ENCODE measurements at regions not wholly inside any gene's neighbourhood (a gene's known extent, or its start where the extent isn't known, plus 50 kb on each side); places are given as distances from the start of the nearest gene placed in this dataset.

DNA sequence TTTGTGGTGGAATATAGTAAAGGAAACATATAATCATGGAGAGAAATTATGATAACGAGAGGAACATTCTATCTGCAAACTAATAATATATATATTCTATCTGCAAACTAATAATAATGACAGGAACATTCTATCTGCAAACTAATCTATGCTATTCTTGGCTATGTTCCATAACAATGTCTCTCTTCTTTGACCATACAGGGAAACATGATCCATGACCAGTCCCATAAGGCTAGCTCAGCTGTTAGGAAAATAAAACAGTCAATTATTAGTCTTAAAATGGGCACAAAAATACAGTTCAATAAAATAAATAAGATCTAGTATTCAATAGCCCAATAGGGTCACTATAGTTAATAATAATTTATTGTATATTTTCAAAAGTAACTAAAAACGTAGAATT, 707.8 kb upstream of the PCDH20 start (continued):
- TF ChIP-seq, protein P1, sequence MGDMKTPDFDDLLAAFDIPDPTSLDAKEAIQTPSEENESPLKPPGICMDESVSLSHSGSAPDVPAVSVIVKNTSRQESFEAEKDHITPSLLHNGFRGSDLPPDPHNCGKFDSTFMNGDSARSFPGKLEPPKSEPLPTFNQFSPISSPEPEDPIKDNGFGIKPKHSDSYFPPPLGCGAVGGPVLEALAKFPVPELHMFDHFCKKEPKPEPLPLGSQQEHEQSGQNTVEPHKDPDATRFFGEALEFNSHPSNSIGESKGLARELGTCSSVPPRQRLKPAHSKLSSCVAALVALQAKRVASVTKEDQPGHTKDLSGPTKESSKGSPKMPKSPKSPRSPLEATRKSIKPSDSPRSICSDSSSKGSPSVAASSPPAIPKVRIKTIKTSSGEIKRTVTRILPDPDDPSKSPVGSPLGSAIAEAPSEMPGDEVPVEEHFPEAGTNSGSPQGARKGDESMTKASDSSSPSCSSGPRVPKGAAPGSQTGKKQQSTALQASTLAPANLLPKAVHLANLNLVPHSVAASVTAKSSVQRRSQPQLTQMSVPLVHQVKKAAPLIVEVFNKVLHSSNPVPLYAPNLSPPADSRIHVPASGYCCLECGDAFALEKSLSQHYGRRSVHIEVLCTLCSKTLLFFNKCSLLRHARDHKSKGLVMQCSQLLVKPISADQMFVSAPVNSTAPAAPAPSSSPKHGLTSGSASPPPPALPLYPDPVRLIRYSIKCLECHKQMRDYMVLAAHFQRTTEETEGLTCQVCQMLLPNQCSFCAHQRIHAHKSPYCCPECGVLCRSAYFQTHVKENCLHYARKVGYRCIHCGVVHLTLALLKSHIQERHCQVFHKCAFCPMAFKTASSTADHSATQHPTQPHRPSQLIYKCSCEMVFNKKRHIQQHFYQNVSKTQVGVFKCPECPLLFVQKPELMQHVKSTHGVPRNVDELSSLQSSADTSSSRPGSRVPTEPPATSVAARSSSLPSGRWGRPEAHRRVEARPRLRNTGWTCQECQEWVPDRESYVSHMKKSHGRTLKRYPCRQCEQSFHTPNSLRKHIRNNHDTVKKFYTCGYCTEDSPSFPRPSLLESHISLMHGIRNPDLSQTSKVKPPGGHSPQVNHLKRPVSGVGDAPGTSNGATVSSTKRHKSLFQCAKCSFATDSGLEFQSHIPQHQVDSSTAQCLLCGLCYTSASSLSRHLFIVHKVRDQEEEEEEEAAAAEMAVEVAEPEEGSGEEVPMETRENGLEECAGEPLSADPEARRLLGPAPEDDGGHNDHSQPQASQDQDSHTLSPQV (IDR thresholded peaks at IDR 0.05): no peak
- TF ChIP-seq ATF7 (IDR thresholded peaks at IDR 0.05; ENCODE audit: low read depth): no peak

DNA sequence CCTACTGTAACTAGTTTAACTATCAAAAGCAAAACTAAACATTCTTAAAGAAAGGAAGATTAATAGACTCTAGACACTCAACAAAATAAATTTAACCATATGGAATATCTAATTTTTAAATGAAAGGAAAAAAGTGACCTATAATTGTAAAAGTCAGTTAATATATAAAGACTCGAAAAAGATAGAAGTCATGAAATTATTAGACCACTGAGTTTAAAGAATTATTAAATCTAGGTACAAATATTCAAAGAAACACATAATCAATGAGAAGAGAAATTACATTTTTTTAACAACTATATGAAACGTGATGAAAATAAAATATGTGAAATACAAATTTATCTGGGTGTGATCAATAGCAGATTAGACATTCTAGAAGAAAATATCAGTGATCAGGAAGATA, 706.8 kb upstream of the PCDH20 start:
- Histone ChIP-seq H3K36me3 (ENCODE audit: control insufficient read depth in 2 of 2, insufficient read depth in 2 of 2, low read length in 1 of 2) (no peaks in the 10 kb centered on the region), H3K27ac (ENCODE audit: control insufficient read depth, insufficient read depth) (no peak overlapping the region), H3K4me2 (ENCODE audit: control insufficient read depth, insufficient read depth) (no peak overlapping the region), H3K79me2 (ENCODE audit: control insufficient read depth, insufficient read depth, low read length) (no peaks in the 10 kb centered on the region), H2AFZ (ENCODE audit: control insufficient read depth, low read depth, low read length) (no peak overlapping the region), H3K9ac (ENCODE audit: control insufficient read depth, insufficient read depth, low read length) (no peak overlapping the region), H3K27me3 (replicated peaks in 1 of 2; ENCODE audit: control insufficient read depth in 2 of 2, insufficient read depth in 2 of 2, low read length in 1 of 2) (no peaks in the 10 kb centered on the region), H3K9me3 (replicated peaks; ENCODE audit: control insufficient read depth, insufficient read depth, low read length) (no peaks in the 10 kb centered on the region), H3K4me3 (no peak overlapping the region), H4K20me1 (ENCODE audit: control insufficient read depth, insufficient read depth) (no peaks in the 10 kb centered on the region), H3K4me1 (ENCODE audit: control insufficient read depth, insufficient read depth, low read length) (no peaks in the 10 kb centered on the region)
- TF ChIP-seq HCFC1 (IDR thresholded peaks at IDR 0.05; ENCODE audit: low read length) (no peak), FOXM1 (IDR thresholded peaks at IDR 0.05; ENCODE audit: low read depth, low read length) (no peak), JUND (IDR thresholded peaks at IDR 0.05; ENCODE audit: low read depth, low read length) (no peak), SREBF1 (IDR thresholded peaks at IDR 0.05; ENCODE audit: low read length) (no peak), TCF3 (IDR thresholded peaks at IDR 0.05; ENCODE audit: borderline replicate concordance, insufficient read depth, low read depth, low read length) (no peak)
- TF ChIP-seq, protein P2, sequence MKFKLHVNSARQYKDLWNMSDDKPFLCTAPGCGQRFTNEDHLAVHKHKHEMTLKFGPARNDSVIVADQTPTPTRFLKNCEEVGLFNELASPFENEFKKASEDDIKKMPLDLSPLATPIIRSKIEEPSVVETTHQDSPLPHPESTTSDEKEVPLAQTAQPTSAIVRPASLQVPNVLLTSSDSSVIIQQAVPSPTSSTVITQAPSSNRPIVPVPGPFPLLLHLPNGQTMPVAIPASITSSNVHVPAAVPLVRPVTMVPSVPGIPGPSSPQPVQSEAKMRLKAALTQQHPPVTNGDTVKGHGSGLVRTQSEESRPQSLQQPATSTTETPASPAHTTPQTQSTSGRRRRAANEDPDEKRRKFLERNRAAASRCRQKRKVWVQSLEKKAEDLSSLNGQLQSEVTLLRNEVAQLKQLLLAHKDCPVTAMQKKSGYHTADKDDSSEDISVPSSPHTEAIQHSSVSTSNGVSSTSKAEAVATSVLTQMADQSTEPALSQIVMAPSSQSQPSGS (IDR thresholded peaks at IDR 0.05; ENCODE audit: low read length): no peak
- TF ChIP-seq, protein P3, sequence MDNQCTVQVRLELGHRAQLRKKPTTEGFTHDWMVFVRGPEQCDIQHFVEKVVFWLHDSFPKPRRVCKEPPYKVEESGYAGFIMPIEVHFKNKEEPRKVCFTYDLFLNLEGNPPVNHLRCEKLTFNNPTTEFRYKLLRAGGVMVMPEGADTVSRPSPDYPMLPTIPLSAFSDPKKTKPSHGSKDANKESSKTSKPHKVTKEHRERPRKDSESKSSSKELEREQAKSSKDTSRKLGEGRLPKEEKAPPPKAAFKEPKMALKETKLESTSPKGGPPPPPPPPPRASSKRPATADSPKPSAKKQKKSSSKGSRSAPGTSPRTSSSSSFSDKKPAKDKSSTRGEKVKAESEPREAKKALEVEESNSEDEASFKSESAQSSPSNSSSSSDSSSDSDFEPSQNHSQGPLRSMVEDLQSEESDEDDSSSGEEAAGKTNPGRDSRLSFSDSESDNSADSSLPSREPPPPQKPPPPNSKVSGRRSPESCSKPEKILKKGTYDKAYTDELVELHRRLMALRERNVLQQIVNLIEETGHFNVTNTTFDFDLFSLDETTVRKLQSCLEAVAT (IDR thresholded peaks at IDR 0.05): no peak
- ChIA-PET POLR2A (no interaction called here), RAD21 (ENCODE audit: unreplicated experiment) (interaction anchor here (0.7 to 3.7 kb wide), 3 partner anchors 10 to 234 kb away, joined by 4 to 63 read pairs (median 36); no protein-coding TSS in a partner anchor), SMC1A (ENCODE audit: uncharacterized antibody, unreplicated experiment) (interaction anchor here (1.0 to 6.8 kb wide), 5 partner anchors 9 to 233 kb away, joined by 3 to 103 read pairs (median 7); no protein-coding TSS in a partner anchor), CTCF (interaction anchor here (2.3 to 3.7 kb wide), 4 partner anchors 11 to 234 kb away, joined by 11 to 73 read pairs (median 17); no protein-coding TSS in a partner anchor)
- in situ Hi-C loops (cut with MboI): no loop called here
- no peak for FAIRE-seq
- BruUV-seq (replicated peaks): no TSS peak
- DNase-seq (ENCODE audit: low read depth, low spot score): no peak
- intact Hi-C loops (cut with micrococcal nuclease; ENCODE audit: unreplicated experiment): loop anchor here (10.0 kb wide), 1 partner anchor 192 kb away; no protein-coding TSS in a partner anchor
- ATAC-seq: no peak
- WGBS (ENCODE audit: insufficient coverage, insufficient replicate concordance, low lambda C conversion rate, missing lambda C conversion rate): 18% methylated on average over 2 of the region's 2 CpGs
